HuH-7.5 (cell line): ENCODE measurements at regions not wholly inside any gene's neighbourhood (a gene's known extent, or its start where the extent isn't known, plus 50 kb on each side); places are given as distances from the start of the nearest gene placed in this dataset.
A peak's percentile ranks its signal among the peaks of the same experiment; 100 is the strongest.

Experiments
- DNase-seq: peaks from one replicate; pipeline ENCODE4 v3.0.0; 2011; ENCODE audit warnings: low spot score

DNA sequence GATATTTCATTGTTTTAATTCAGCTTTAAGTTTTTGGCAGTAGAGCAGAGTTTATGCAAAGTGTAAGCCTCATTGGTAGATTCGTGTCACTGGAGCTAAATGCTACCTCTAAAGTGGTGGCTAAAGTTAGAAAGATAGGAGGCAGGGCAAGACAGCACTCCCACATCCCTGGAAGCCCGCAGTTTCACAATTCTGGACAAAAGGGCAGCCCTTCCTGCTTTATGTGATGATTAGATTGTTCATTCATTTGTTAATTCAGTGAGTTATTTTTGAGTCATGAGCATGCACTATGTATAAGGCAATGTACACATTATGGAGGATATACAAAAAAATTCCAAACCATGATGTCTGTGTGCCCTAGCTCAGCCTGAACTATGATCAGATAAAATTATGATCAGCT lies 52.1 kb upstream of the EIF3M start:
- no peak for DNase-seq

DNA sequence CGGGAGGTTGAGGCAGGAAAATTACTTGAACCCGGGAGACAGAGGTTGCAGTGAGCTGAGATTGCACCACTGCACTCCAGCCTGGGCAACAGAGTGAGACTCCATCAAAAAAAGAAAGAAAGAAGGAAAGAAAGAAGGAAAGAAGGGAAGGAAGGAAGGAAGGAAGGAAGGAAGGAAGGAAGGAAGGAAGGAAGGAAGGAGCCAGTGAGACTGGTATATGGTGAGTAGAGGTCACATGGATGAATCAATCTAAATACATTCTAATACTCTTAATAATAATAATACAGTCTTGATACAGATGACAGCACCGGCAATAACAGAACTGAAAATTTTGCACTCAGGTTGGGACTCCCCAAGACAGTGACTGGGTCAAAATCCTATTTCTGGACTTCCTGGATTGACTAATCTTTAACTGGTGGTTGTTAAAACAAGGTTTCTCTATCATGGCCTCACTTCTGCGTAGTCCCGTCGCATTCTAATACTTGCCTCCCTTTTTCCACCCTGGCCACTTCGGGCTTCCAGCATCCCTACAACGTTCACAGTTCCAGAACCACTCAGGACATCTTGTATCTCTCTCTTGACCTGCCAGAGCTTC lies 53.5 kb upstream of the EIF3M start:
- DNase-seq: no peak

DNA sequence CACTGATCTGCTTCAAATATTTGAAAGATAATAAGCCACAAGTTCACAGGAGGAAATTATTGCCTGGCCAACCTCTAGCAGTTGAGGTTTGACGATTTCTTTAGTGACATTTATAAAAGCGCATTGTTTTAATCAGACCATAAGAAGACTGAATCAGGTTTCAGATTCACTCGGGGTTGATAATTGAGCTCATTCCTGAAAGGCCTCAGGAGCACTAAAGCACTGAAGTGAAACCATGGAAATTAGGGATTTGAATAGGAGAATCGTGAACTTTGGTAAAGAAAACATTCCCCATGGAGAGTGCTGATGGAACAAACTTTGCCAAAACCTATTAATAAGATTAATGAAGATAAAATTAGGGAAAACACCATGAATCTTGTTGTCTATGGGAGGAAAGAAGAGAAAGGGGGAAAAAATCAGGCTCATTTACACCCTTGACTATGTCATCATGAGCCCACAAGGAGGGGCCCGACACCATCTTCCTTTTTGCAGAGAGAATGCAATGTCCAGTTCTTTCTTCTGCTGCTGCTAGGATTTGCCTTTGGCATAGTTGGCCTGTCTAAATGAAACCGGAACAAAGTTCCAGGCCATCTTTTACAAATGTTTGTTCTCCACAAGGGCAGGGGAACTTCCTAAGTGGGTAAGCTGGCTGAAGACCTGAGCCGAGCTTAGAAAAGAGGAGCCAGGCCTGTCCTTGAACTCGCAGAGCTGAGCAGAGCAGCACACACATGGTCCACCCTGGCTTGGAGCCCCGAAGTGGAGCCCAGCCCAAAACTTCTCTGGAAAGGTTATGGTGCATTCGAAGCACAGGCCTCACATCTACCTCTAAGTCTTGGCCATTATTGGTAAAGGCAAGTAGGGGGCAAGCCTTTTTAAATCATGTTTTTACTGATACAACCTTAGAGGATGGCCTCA lies 56.1 kb upstream of the EIF3M start:
- no peak for DNase-seq

DNA sequence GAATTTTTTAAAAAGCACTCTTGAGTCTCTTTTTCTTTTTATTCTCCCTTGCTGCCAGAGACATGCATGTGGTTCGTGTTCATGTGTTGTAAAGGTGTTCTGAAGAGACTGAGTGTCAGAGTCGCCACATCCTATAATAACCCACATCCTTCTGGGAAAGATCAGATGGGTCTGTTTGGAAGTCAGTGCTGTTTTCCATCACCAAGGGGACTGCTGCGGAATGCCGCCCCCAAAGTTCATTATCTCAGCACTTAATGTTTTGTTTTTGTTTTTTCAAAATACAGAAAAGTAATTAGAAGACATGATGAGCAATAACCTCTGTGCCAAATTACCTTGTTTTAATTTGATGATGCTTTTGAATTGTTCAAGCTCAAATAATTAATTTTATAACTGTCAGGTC lies 56.9 kb upstream of the EIF3M start:
- no peak for DNase-seq

DNA sequence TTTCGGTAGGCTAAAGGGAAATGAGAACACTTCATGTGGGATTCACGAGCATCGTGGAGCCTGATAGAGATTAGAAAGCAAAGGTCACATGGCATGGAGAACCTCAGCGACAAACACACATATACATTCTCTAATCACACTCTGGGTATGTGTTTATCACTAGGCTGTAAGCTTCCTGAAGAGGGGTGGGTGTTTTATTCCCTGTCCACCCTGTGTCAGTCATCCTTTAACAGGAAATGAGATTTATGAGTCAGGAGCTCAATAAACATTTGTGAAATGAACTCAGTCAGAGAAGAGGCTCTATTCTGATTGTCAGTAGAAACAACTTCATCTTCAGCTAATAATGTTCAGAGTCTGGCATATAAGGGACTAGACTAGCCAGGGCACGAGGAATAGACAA lies 71.7 kb upstream of the EIF3M start:
- DNase-seq: no peak

DNA sequence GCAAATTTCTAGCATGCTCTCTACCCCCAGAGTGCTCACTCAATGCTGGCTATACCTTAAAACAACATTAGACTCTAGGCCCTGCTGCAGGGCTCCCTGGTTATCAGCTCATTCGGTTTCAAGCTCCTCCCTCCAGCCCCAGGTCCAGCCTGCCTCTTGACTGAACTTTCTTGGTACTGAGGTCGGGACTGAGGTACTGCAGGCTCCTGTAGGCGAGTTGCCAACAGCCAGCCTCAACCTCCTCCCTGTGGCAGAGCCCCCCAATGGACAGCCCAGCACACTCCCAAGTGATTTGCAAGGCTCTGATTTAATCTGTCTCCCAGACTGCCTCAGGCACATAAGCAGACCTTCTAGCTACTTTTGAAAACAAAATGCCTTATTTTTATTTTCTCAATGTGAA lies 73.6 kb upstream of the EIF3M start:
- DNase-seq: no peak

DNA sequence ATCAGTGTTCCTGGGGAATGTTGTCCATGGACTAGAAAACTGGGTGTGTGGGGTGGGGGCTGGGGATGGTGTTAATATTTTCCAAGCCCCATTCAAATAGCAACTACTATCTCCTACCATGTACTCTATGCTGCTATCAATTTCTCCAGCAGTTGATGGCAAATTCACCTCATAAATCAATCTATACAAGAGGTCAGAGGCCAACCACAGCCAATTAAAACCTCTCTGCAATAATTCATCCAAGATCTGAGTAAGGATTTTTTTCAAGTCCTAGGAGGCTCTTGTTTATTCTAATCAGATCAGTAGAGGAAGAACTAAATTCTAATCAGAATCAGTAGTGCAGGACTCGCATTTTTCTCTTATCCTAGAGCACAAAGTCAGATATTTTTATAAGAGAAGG lies 73.4 kb upstream of the WT1 start:
- no peak for DNase-seq

DNA sequence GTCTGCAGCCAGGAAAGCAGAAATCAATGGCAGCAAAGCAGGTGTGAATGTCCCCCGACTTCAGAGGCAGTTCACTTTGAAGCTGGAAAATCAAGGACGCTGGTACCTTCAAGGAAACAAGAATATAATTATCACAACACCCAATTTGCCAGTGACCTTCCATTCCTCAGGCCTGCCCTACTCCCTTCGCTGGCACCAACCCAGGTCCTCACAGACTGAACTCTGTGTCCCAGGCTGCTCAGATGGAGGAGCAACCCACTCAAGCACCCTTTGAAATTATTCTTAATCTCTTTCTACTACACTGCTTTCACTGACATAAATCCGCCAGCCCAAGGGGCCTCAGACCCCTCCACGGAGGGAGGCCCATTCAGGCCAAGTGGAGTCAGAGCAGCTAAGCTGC lies 64.7 kb upstream of the WT1 start:
- DNase-seq: no peak

DNA sequence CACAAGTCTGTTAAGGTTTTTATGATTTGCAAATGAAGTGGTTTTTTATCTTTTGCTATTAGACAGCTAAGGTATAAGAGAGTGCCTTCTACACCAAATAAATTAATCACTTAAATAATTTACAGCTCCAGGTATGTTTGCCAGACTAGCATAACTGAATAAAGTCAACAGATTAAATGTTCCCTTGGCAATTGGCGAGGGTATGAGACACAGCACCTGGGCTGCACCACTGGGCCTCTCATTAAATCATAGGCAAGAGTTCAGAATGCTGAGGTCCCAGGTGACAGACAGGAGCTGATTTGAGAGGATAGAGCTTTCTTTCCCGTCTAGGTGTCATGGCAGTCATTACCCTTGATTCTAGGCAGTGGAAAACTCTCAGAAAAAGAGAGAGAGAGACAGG lies 62.6 kb upstream of the WT1 start:
- DNase-seq: no peak

DNA sequence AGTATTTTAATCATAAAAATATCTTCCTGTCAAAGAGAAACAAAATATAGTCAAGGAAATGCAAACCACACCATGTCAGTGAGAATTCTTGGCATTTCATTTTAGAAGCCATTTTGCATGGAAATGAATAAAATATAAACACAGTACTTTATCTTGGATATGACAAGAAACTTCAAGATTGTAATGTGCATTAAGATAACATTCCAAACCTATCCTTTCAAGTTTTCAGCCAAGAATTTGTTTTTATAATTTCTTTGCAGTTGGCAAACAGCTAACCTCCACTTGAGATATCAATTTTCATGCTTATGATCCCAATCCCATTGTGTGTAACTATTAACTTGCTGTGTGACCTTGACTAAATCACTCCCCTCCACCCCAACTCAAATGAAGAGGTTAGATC lies 59.3 kb upstream of the WT1 start:
- DNase-seq: no peak

DNA sequence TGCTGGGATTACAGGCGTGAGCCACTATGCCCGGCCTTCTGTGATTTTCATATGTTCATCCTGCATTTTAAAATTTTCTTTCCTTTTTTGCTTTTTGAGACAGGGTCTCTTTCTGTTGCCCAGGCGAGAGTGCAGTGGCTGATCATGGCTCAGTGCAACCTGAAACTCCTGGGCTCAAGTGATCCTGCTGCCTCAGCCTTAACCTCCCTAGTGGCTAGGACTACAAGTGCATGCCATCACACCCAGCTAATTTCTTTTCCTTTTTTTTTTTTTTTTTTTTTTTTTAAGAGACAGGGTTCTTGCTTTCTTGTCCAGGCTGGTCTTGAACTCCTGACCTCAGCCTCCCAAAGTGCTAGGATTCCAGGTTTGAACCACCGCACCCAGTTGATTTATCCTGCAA lies 54.1 kb upstream of the WT1 start:
- DNase-seq: no peak

DNA sequence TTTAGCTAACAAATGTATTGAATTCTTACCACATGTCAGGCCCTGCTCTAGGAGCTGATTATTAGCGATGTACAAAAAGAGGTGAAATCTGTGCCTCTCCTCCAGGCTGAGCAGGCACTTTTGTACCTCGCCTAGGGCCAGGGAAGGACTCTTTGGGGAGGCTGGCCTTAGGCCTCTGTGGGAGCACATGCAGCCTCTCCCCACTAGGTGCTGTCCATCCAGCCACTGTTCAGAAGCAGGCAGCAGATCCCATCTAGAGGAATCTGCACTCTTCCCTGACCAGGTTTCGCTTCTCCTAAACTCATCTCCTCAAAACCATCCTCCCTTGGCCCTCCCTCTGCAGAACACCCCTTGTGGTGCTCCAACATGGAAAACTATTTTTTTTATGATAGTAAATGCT lies 51.9 kb upstream of the WT1 start:
- DNase-seq: peak; percentile 10

DNA sequence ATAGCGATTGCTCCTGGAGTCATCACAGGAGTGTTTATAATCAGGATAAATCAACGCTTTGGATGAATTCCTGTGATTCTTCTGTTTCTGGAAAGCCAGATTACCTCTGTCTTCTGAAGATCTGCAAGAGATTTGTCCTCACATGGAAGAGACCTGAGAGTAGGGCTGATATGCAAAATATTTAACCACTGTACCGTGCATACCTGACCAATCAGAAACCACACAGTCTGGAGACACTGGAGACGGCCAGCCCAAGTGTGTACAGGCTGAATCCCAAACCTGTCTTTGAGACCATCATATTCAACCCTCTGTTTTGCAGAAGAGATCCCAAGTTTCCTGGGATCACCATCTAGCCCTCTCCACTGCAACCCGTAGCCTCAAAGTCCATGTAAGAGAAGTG lies 50.4 kb upstream of the WT1 start:
- no peak for DNase-seq
